IPS-18c (cell line): ENCODE measurements at regions not wholly inside any gene's neighbourhood (a gene's known extent, or its start where the extent isn't known, plus 50 kb on each side); places are given as distances from the start of the nearest gene placed in this dataset.

Experiments used
- H3K4me3 ChIP-seq: 2 replicates; pipeline ENCODE4 v1.7.0; 2013; ENCODE audit warnings: low read depth, mild to moderate bottlenecking, low read length, moderate library complexity; ENCODE audit not compliant: insufficient read depth
- H3K9me3 ChIP-seq: one replicate; pipeline ENCODE4 v1.6.1; 2013; ENCODE audit warnings: mild to moderate bottlenecking, low read length, moderate library complexity; ENCODE audit not compliant: control insufficient read depth, insufficient read depth

GRCh38 chr14:49212721-49213120 is 373.5 kb downstream of the RPS29 start:
- Histone ChIP-seq H3K9me3 (no peaks in the 10 kb centered on the region), H3K4me3 (no peak overlapping the region)

DNA sequence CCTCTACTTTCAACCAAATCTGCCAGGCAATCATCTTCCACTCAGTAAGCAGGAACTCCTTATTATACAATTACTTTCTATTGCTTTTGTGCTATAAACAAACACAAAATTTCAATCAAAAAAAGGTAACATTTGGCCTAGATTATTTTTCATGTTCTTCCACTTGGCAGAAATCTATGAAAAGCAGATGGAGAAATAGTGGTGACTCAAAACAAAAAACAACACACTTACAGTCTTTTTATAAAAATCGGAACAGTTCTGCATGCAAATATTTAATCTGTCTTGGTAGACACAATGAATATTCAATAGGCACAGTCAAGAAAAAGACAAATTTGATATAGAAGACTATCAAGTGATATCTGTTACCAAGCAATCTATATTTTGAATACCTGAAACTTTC is 376.8 kb downstream of the RPS29 start:
- H3K4me3 ChIP-seq: no peak overlapping the region
- H3K9me3 ChIP-seq: no peaks in the 10 kb centered on the region

- Histone ChIP-seq H3K9me3 (no peaks in the 10 kb centered on the region), H3K4me3 (no peak overlapping the region)
Observed at GRCh38 chr14:49206828-49207227, 379.4 kb downstream of the RPS29 start.

DNA sequence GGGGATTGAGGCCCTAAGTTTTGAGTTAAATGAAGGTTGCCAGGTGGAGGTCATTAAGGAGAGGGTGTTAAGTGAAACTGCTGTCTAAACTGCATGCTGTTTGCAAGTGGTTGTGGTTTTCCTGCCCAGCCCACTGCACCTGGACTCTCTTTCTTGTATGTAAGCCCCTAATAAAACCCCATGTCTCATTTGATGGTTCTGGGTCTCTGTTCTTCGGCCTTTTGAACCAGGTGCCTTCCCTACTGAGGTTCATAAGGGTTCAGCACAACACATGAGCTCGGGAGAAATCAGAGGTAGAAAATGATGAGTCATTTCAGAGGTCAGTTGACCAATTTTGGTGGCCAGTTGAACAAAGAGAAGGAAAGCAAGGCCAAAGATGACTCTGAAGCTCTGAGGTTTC is 382.5 kb downstream of the RPS29 start:
- H3K4me3 ChIP-seq: no peak overlapping the region
- no peaks in the 10 kb centered on the region for H3K9me3 ChIP-seq

DNA sequence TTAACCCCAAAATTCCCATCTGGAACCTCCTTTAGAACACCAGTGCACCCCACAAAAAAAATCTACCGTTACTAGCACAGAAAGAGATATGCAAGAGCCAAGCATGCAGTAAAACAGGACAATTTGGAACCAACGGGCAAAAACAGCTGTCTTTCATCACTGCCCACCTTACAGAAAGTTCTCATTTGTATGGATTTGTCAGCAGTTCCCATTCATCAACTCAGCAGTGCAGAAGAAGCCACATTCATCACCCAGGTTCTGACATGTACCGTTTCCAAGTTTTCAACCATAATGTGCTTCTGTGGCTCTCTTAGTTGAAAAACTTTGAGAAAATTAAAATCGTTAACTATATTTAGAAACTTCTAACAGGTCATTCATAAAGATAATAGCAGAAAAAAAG is 387.0 kb downstream of the RPS29 start:
- H3K4me3 ChIP-seq: no peak overlapping the region
- H3K9me3 ChIP-seq: no peaks in the 10 kb centered on the region

DNA sequence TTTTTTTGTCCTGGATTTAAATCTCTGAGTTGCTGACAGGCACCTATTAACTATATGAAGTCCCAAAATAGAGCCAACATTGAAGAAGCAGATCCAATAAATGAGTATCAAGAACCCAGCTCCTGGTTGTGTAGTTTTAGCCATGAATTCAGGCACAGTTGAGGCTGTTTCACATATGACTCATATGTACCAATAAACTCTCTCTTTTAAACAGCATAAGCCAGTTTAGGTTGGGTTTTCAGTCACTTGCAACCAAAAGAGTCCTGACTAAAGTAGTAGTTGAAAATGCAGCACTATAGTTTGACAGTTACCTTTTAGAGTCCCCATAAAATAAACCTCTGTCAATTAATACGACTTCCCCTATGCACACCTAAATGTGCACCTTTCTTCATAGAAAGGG is 389.9 kb downstream of the RPS29 start:
- no peaks in the 10 kb centered on the region for H3K9me3 ChIP-seq
- no peak overlapping the region for H3K4me3 ChIP-seq

DNA sequence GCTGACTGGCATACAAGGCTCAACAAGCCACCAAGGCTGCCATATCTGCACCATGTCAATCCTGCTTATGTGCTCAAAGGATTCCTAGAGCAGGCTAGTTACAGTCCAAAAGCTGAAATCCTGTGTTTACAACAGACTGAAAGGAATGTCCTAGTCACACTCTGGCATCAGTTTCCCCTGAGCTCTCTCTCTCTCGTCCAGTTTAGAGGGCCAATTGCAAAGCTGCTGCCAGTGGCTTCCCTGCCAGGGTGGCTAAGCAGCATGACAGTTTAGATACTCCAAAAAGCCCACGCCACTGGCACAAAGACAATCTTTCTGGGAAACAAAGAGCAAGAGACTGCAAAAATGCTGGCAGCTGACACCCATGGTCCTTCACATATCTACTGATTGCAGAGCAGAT is 392.1 kb downstream of the RPS29 start:
- Histone ChIP-seq H3K4me3 (no peak overlapping the region), H3K9me3 (no peaks in the 10 kb centered on the region)

DNA sequence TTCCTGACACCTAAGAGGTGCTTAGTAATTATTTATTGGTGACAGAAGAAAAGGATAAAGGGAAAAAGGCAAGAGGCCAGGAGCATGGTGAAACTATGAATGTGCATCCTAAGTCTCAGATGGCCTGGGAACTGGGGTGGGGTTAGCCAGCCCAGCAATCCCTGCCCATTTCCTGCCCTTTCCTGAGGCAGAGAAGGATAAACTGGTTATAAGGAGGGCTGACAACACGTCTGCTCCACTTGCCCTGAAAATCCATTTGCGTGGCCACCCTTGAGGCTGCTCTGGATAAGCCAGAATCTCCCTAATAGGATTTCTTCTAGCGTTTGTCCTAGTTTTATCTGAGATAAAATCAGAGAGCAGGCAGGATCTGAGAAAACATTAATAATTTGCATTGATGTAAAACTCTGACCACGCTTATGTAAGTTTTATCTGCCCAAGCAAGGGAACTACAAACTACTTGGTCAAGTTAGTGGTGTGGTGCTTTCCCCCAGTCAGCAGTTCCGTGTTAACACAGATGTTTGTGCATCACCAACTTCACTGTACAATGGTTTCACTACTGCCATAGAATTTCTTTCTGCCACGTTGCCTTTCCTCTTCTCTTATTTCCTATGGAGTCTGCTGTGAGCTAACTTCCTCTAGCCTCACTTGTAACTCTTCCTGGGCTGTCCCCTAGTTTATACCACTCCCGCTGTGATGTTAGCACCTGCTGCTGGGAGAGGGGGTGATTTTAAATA is 392.7 kb downstream of the RPS29 start:
- Histone ChIP-seq H3K4me3 (no peak overlapping the region), H3K9me3 (no peaks in the 10 kb centered on the region)

DNA sequence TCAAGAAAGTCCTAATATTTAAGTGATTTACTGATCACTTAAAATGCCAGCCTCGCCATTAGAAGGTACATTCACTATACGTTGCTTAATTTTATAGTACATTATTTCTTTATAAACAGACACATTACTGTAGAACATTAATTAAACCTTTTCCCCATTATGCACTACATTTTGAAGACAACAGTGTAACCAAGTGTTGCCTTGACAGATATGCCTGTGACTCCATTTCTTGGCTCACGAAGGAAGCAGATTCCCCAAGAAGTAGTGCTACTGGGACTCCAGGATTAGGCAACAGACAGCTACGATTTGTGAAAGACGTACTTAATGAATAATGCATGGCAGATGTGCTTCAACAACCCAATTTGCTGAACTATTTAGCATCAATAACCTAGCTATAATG is 394.8 kb downstream of the RPS29 start:
- Histone ChIP-seq H3K4me3 (no peak overlapping the region), H3K9me3 (no peaks in the 10 kb centered on the region)

GRCh38 chr14:49189375-49189774 is 396.8 kb downstream of the RPS29 start:
- Histone ChIP-seq H3K4me3 (no peak overlapping the region), H3K9me3 (no peaks in the 10 kb centered on the region)

GRCh38 chr14:49187799-49188198 is 398.4 kb downstream of the RPS29 start:
- Histone ChIP-seq H3K4me3 (no peak overlapping the region), H3K9me3 (peaks cover 3% of the 10 kb centered on the region)

GRCh38 chr14:49173765-49174373 is 412.3 kb downstream of the RPS29 start:
- Histone ChIP-seq H3K9me3 (no peaks in the 10 kb centered on the region), H3K4me3 (no peak overlapping the region)

DNA sequence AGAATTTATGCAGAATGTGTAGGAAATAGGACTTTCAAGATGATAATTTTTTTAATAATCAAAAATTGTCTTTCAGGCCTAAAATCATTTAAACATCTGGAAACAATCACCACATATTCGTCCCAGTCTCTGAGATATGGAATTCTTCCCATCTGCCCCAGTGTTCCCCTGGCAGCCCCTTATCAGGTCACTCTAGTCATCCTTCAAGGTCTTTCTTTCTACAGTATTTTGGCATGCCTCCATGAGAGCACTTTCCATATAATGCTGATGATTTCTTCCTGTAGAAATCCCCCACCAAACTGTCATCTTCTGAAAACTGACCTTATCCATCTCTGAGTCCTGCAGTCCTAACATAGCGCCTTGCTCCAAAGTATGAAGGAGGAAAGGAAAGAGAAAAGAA is 422.1 kb downstream of the RPS29 start:
- H3K4me3 ChIP-seq: no peak overlapping the region
- H3K9me3 ChIP-seq: no peaks in the 10 kb centered on the region

DNA sequence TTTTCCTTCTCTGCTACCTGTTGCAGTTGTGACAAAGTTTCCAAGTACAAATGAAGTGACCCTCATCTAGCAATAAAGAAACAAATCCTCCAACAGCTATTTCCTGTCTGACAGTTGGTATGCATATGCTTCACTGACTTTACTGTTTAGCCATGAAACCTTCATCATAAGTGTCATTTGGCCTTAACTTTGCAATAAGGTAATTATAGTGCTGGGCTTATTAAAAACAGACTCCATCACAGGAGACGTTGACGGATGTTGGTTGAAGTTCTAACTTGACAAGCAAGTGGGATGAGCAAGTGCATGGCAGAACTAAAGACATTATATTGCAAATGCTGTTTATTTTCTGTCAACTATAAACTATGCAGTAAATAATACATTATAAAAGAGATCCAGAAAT is 425.2 kb downstream of the RPS29 start:
- Histone ChIP-seq H3K9me3 (no peaks in the 10 kb centered on the region), H3K4me3 (no peak overlapping the region)

GRCh38 chr14:49159081-49159480 is 427.1 kb downstream of the RPS29 start:
- no peaks in the 10 kb centered on the region for H3K9me3 ChIP-seq
- H3K4me3 ChIP-seq: no peak overlapping the region

DNA sequence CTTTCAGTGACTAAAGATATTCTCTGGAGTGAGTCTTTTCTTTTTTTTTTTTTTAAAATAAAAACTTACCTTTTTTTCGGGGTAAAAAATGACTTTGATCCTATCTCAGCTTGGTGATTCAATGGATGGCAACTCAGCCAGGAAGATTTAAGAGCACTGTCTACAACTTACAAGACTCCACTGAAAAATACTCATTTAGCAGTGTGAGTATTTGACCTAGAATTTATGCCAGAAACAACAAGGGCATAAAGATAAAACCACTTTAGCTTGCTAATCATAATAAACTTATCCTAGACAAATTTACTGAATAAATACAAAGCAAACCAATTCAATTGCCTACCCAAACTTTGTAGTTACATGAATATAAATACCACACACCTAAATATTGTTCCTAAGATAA is 446.6 kb downstream of the RPS29 start:
- H3K9me3 ChIP-seq: no peaks in the 10 kb centered on the region
- H3K4me3 ChIP-seq: no peak overlapping the region

DNA sequence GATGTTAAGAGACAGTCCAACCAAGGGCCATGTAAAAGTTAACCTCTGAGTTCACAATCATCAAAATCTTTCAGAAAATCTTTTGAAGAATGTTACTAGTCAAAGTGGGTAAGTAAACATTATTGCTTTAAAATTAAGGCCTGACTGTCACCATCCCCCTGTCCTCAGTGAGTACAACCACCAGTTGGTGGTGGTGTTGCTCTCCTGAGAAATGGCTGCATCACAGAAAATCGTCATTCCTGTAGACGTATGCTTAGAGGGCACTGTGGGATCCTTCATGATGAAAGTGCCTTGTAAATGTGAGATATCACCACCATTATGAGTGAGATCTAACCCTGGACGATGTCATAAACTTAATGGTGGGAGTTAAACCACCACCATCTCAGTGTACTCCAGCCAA is 451.2 kb downstream of the RPS29 start:
- no peak overlapping the region for H3K4me3 ChIP-seq

GRCh38 chr14:49121246-49121645 is 464.9 kb downstream of the RPS29 start:
- no peaks in the 10 kb centered on the region for H3K9me3 ChIP-seq
- no peak overlapping the region for H3K4me3 ChIP-seq

More for the DNA sequence above, 451.2 kb downstream of the RPS29 start:
- H3K9me3 ChIP-seq: no peaks in the 10 kb centered on the region
